GM04503 (cell line): ENCODE measurements at regions not wholly inside any gene's neighbourhood (a gene's known extent, or its start where the extent isn't known, plus 50 kb on each side); places are given as distances from the start of the nearest gene placed in this dataset.
A peak's percentile ranks its signal among the peaks of the same experiment; 100 is the strongest.

Experiments used
- DNase-seq: peaks from one replicate; pipeline ENCODE4 v3.0.0-alpha.2; 2012; ENCODE audit warnings: low read depth

- no peak for DNase-seq
Measured at GRCh38 chr1:108050911-108051629, 86.1 kb upstream of the VAV3 start.

DNA sequence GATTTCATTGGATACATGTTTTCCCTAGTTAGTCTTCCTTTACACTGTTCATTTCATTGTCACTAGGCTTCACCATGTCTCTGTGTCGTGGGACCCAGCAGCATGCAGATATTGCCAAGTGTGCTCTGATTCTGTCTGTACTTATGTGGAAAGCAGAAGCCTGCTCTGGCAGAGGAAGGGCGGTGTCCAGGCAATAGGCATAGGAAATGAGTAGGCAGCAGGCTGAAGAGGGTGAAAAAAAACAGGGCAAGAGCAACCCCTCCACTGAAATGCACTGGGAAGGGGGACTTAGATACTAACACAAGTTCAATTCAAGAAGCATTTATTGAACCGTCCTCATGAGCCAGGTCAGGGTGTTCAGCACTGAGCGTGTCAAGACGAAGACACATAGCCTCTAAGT, 85.2 kb upstream of the VAV3 start:
- no peak for DNase-seq

GRCh38 chr1:108049178-108049819, 84.3 kb upstream of the VAV3 start:
- DNase-seq, result no peak

GRCh38 chr1:108048301-108049177, 83.6 kb upstream of the VAV3 start:
- DNase-seq, result no peak

DNA sequence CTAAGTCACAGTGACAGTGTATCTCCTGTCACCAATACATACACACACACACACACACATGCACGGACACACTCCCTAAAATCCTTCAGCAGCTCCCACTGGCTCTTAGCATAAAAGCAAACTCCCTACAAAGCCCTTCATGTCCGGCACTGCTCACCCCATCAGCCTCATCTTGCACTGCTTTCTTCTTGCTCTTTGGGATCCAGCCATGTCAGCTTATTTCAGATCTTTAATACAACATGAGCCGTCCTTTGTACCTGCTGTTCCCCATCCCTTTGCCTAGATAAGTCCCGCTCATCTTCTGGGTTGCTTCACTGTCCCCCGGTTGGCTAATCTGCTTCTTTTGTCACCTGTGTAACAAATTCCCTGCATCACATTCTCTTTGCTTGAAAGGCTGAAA, 82.1 kb upstream of the VAV3 start:
- no peak for DNase-seq

- DNase-seq, result no peak
Measured at GRCh38 chr1:108046026-108046425, 81.0 kb upstream of the VAV3 start.

DNA sequence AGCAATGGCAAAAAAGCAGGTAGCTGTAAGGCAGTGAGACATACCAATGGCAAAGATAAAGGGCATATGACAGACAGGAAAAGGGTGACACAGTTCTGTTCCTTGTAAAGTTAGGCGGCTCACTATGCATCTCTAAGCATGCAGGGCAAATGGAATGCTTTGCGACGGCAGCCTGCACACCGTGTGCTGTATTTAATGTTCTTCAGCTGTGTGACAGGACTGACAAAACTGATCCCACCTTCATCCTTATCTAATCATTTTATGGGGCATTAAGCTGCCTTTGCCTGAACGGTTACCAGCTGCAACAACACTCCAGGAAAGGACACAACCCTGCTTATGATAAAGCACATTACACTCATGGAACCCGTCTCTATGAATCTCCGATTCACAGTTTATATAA, 80.5 kb upstream of the VAV3 start:
- no peak for DNase-seq

- DNase-seq, result no peak
Measured at GRCh38 chr1:108044318-108044717, 79.3 kb upstream of the VAV3 start.

DNA sequence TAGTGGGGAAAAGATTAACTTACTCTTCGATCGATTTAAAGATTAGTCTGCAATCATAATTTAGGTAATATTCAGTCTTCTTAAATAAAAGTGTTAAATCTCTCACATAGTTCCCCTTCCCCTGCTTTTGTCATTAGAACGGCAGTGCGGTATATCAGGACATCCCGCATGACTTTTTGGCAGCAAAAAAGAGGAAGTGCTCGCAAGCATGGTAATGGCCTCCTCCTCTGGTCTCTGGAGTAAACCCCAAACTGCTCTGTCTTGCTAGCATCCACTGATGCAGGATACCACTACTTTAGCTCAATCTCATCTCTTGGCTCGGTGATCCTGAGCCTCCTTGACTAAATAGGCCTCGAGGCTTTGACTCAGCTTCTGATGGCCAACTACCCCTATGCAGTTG, 78.7 kb upstream of the VAV3 start:
- DNase-seq, result no peak

GRCh38 chr1:108042610-108043009, 77.6 kb upstream of the VAV3 start:
- no peak for DNase-seq

DNA sequence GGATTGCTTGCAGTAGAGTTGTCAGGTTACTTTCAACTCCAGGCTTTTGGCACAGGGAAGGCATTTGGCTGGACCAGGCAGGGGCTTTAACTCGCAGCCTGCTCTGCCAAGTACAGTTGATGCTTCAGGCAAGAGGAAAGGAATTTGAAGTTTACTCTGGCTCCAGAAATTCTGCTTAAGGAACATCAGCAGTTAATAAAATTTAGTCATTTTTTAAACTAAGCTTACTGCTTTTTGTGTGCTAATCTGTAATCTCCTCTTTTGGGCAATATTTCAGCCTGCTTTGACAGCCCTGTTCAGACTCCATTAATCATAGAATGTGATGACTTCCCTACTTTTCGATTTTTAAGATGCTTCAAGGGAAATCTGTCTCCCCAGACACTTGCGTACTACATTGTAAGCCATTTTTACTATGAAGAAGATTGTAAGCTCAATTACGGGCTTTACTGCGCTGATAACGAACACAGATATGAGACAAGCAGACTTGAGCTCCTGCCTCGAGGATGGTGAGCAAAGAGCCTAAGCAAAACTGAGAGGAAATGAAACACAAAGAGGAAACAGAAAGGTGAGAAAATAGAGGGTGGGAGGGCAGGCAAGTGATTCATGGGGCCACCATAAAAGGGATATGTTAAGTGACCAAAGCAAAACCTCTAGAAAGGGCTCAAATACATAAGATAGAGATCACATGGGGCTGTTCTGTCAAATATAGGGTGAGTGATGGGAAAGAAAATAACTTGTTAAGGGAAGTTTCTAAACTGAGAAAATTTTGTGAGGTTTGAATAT, 76.6 kb upstream of the VAV3 start:
- no peak for DNase-seq

GRCh38 chr1:108038653-108039236, 73.8 kb upstream of the VAV3 start:
- DNase-seq, result no peak

- DNase-seq, result no peak
Measured at GRCh38 chr1:108036796-108037562, 72.0 kb upstream of the VAV3 start.

GRCh38 chr1:108034396-108034795, 69.4 kb upstream of the VAV3 start:
- no peak for DNase-seq

DNA sequence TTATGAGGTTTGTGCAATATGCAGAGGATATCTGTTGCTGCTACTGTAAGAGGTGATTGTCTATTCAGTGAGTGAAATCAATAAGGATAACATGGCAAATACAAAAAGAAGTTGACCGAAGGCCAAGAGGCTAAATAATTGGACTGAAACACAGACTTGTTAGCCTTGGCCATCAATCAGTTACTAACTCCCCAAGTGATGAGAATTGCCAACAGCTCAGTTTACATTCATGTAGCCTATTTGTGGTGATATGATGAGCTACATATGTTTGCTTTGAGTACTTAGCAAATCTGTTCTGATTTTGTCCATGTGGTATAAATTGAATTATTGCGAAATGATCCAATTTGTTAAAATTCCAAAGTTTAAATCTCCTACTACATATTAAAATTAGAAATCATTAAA, 68.6 kb upstream of the VAV3 start:
- no peak for DNase-seq

GRCh38 chr1:108028841-108029388, 63.9 kb upstream of the VAV3 start:
- no peak for DNase-seq

- DNase-seq, result no peak
Measured at GRCh38 chr1:108027389-108027788, 62.4 kb upstream of the VAV3 start.

DNA sequence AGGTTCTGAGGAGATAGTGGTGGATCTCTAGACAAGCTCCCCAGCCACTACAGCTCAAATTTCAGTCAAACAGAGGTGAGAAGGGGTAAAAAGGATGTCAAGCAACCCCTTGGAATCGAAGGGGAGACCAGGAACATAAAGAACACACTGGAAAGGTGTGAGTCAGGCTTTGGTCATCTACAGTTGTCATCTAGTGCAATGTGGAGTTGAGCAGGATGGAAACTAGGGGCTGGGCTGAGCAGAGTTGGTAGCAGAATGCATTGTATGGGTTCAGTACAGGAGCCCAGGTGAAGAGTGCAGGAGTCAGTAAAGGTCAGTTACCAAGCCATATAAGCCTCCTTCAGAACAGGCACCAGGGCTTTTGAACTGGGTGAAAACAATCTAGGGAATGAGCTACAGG, 52.7 kb upstream of the VAV3 start:
- DNase-seq, result no peak

DNA sequence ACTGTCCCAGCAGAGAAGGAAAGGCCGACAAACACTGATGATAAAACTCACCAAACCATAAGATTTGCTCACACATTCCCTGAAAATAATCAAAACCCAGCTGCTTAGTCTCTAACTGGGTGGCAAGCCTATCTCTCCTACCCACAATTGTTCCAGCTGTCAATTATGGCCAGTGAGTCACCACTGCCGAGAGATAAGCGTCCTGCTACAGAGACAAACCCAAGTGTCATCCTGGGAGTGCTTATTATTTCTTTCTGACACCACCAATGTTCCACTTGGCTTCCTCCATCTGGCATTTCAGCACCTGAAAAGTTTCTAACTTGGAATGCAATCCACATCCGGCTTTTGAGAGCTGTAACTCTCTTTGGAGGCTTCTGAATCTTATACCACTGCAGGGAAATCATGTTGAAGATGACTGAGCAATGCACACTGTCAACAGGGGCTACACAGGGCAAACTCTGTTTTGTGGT, 51.5 kb upstream of the VAV3 start:
- peak; percentile 10 for DNase-seq
